HepG2 (cell line): ENCODE measurements at regions not wholly inside any gene's neighbourhood (a gene's known extent, or its start where the extent isn't known, plus 50 kb on each side); places are given as distances from the start of the nearest gene placed in this dataset.

ENCODE experiments used
- ARNT ChIP-seq: fragments of 450-650 bp; IDR thresholded peaks from 2 replicates; pipeline ENCODE4 v1.6.1; 2017
- CBX5 ChIP-seq: sonication (generic); formaldehyde crosslinking; IDR thresholded peaks from 2 replicates; pipeline ENCODE4 v1.4.0; 2020; ENCODE audit warnings: missing genetic modification reagents, borderline replicate concordance
- FLYWCH1 ChIP-seq: sonication (generic); formaldehyde crosslinking; IDR thresholded peaks from 2 replicates; pipeline ENCODE4 v1.8.1; 2023; ENCODE audit warnings: mild to moderate bottlenecking, missing genetic modification reagents
- FOXA1 ChIP-seq, 2 experiments: fragments of 450-650 bp in 1 of 2; sonication (generic) in 1 of 2; formaldehyde crosslinking in 1 of 2; IDR thresholded peaks; 2 replicates each; pipeline versions ENCODE4 v1.4.0 to v1.6.1; 2016 to 2020; ENCODE audit warnings: missing genetic modification reagents in 1 of 2
- GABPA ChIP-seq, 2 experiments: IDR thresholded peaks; 2 replicates each; pipeline ENCODE4 v1.6.1; 2011 to 2016; ENCODE audit warnings: low read depth in 2 of 2, low read length in 1 of 2, missing biosample characterization in 1 of 2, missing genetic modification characterization in 1 of 2
- KAT8 ChIP-seq: IDR thresholded peaks from 2 replicates; pipeline ENCODE4 v1.6.1; 2016; ENCODE audit warnings: missing genetic modification reagents, missing compliant biosample characterization
- MATR3 ChIP-seq: sonication (generic); formaldehyde crosslinking; IDR thresholded peaks from 2 replicates; pipeline ENCODE4 v1.4.0; 2020; ENCODE audit warnings: missing genetic modification reagents
- MAX ChIP-seq: IDR thresholded peaks from 2 replicates; pipeline ENCODE4 v1.6.1; 2012; ENCODE audit warnings: inconsistent platforms
- MAZ ChIP-seq, 2 experiments: sonication (generic) in 1 of 2; formaldehyde crosslinking in 1 of 2; IDR thresholded peaks; 2 replicates each; pipeline versions ENCODE4 v1.5.0 to v1.6.1; 2012 to 2020; ENCODE audit warnings: low read depth in 2 of 2, mild to moderate bottlenecking in 2 of 2, borderline replicate concordance in 1 of 2, improper control_type of control experiment in 1 of 2, low read length in 1 of 2, missing genetic modification reagents in 1 of 2, moderate library complexity in 1 of 2
- MYC ChIP-seq: sonication (generic); formaldehyde crosslinking; IDR thresholded peaks from 2 replicates; pipeline ENCODE4 v1.9.0; 2021; ENCODE audit warnings: missing genetic modification reagents, borderline replicate concordance
- NCOR1 ChIP-seq: fragments of 200-600 bp; sonication (generic); IDR thresholded peaks from 2 replicates; pipeline ENCODE4 v1.7.0; 2017; ENCODE audit warnings: antibody characterized with exemption, low read length, borderline replicate concordance
- NFKBIZ ChIP-seq: IDR thresholded peaks from 2 replicates; pipeline ENCODE4 v1.6.1; 2018; ENCODE audit warnings: missing genetic modification reagents, missing compliant biosample characterization
- NR0B2 ChIP-seq: sonication (generic); formaldehyde crosslinking; IDR thresholded peaks from 2 replicates; pipeline ENCODE4 v1.4.0; 2020; ENCODE audit warnings: mild to moderate bottlenecking, missing genetic modification reagents
- NR2F6 ChIP-seq, 2 experiments: IDR thresholded peaks; 2 replicates each; pipeline ENCODE4 v1.6.1; 2016; ENCODE audit warnings: antibody characterized with exemption in 1 of 2, mild to moderate bottlenecking in 1 of 2
- PHB2 ChIP-seq: fragments of 450-650 bp; IDR thresholded peaks from 2 replicates; pipeline ENCODE4 v1.6.1; 2018; ENCODE audit not compliant: partially characterized antibody
- POGZ ChIP-seq: sonication (generic); formaldehyde crosslinking; IDR thresholded peaks from 2 replicates; pipeline ENCODE4 v1.4.0; 2020; ENCODE audit warnings: mild to moderate bottlenecking, missing genetic modification reagents
- TFAP4 ChIP-seq: sonication (generic); IDR thresholded peaks from 2 replicates; pipeline ENCODE4 v1.6.1; 2016; ENCODE audit warnings: low read depth, borderline replicate concordance
- TRIM22 ChIP-seq: fragments of 450-650 bp; IDR thresholded peaks from 2 replicates; pipeline ENCODE4 v1.6.1; 2017
- ZBTB10 ChIP-seq: sonication (generic); formaldehyde crosslinking; IDR thresholded peaks from 2 replicates; pipeline ENCODE4 v1.4.0; 2020; ENCODE audit warnings: missing genetic modification reagents, borderline replicate concordance
- ZFAT ChIP-seq: sonication (generic); formaldehyde crosslinking; conservative IDR thresholded peaks from 2 replicates; pipeline ENCODE4 v1.8.1; 2023; ENCODE audit warnings: missing genetic modification reagents, inconsistent platforms
- ZFP36 ChIP-seq: fragments of 150-350 bp; IDR thresholded peaks from 2 replicates; pipeline ENCODE4 v1.6.1; 2018; ENCODE audit warnings: borderline replicate concordance, low read length, low read depth; ENCODE audit not compliant: partially characterized antibody
- ZNF234 ChIP-seq: sonication (generic); formaldehyde crosslinking; conservative IDR thresholded peaks from 2 replicates; pipeline ENCODE4 v1.5.1; 2020; ENCODE audit warnings: mild to moderate bottlenecking, missing genetic modification reagents
- ZNF446 ChIP-seq: sonication (generic); formaldehyde crosslinking; IDR thresholded peaks from 2 replicates; pipeline ENCODE4 v1.5.0; 2020; ENCODE audit warnings: mild to moderate bottlenecking, missing genetic modification reagents
- ZSCAN25 ChIP-seq: sonication (generic); formaldehyde crosslinking; IDR thresholded peaks from 2 replicates; pipeline ENCODE4 v1.8.0; 2022; ENCODE audit warnings: mild to moderate bottlenecking, missing genetic modification reagents

- TF ChIP-seq MAZ (IDR thresholded peaks at IDR 0.05; ENCODE audit: borderline replicate concordance, low read depth, low read length): no peak
- TF ChIP-seq MAZ (CRISPR knock-in tag; IDR thresholded peaks at IDR 0.05; ENCODE audit: low read depth): 0 out of 2 replicates have a peak, but pooled peaks have one; percentile 15
- no peak for TF ChIP-seq ZNF446 (CRISPR knock-in tag)
- TF ChIP-seq POGZ (CRISPR knock-in tag): peak; percentile 31; the same call in 1 of the 2 replicates
- no peak for TF ChIP-seq ZNF234 (CRISPR knock-in tag)
- 0 out of 2 replicates have a peak, but pooled peaks have one; percentile 38 for TF ChIP-seq KAT8
- TF ChIP-seq ZFP36: no peak
- no peak for TF ChIP-seq MATR3 (CRISPR knock-in tag)
- TF ChIP-seq NCOR1: no peak
- 0 out of 2 replicates have a peak, but pooled peaks have one; percentile 26 for TF ChIP-seq MAX
- TF ChIP-seq NR2F6 (IDR thresholded peaks at IDR 0.05): no peak
- TF ChIP-seq NR2F6 (CRISPR knock-in tag; IDR thresholded peaks at IDR 0.05): peak; percentile 6; the same call in 1 of the 2 replicates
- no peak for TF ChIP-seq NR0B2 (CRISPR knock-in tag)
- no peak for TF ChIP-seq NFKBIZ (CRISPR knock-in tag)
- no peak for TF ChIP-seq FLYWCH1 (CRISPR knock-in tag)
- no peak for TF ChIP-seq PHB2
- no peak for TF ChIP-seq ZFAT (CRISPR knock-in tag)
- no peak for TF ChIP-seq CBX5
- no peak for TF ChIP-seq FOXA1 (IDR thresholded peaks at IDR 0.05)
- TF ChIP-seq FOXA1 (CRISPR knock-in tag; IDR thresholded peaks at IDR 0.05): no peak
- no peak for TF ChIP-seq TRIM22
- peak; percentile 68; the same call in 1 of the 2 replicates for TF ChIP-seq TFAP4
- TF ChIP-seq MYC: peak; percentile 59; the same call in 1 of the 2 replicates
- no peak for TF ChIP-seq ARNT
- TF ChIP-seq ZBTB10: no peak
- TF ChIP-seq ZSCAN25 (CRISPR knock-in tag): 0 out of 2 replicates have a peak, but pooled peaks have one; percentile 44
- no peak for TF ChIP-seq GABPA (IDR thresholded peaks at IDR 0.05; ENCODE audit: low read depth, low read length)
- peak; percentile 55 for TF ChIP-seq GABPA (CRISPR knock-in tag; IDR thresholded peaks at IDR 0.05; ENCODE audit: low read depth)
Observed at GRCh38 chr14:100658181-100658886, 68.4 kb upstream of the DLK1 start (continued).
